ENCODE measurements at regions not wholly inside any gene's neighbourhood (a gene's known extent, or its start where the extent isn't known, plus 50 kb on each side); places are given as distances from the start of the nearest gene placed in this dataset.

GRCh38 chrX:9196961-9197640, 163.2 kb upstream of the FAM9B start:
- WGBS (ENCODE audit: insufficient coverage, low coverage, low lambda C conversion rate, missing lambda C conversion rate) = 59% methylated on average over 6 of the region's 6 CpGs
- intact Hi-C loops (cut with DNase I) = no loop called here
- Histone ChIP-seq H3K4me3 (no peak overlapping the region), H3K4me1 (no peaks in the 10 kb centered on the region), H3K27ac (no peak overlapping the region), H3K36me3 (no peaks in the 10 kb centered on the region), H3K27me3 (no peaks in the 10 kb centered on the region), H3K9me3 (no peaks in the 10 kb centered on the region)
- DNase-seq (no peak), ATAC-seq (no peak)
- TF ChIP-seq CTCF (IDR thresholded peaks at IDR 0.05) = no peak
- no peak for TF ChIP-seq POLR2A (IDR thresholded peaks at IDR 0.05)

- no peak overlapping the region for H3K4me3 ChIP-seq
- TF ChIP-seq POLR2A (IDR thresholded peaks at IDR 0.05) (no peak), CTCF (IDR thresholded peaks at IDR 0.05) (no peak)
- no peaks in the 10 kb centered on the region for H3K36me3 ChIP-seq
- WGBS (ENCODE audit: insufficient coverage, low coverage, low lambda C conversion rate, missing lambda C conversion rate) = 43% methylated on average over 4 of the region's 4 CpGs
- DNase-seq = no peak
- no peaks in the 10 kb centered on the region for H3K27me3 ChIP-seq
- intact Hi-C loops (cut with DNase I) = no loop called here
- no peaks in the 10 kb centered on the region for H3K4me1 ChIP-seq
- H3K9me3 ChIP-seq = no peaks in the 10 kb centered on the region
- no peak overlapping the region for H3K27ac ChIP-seq
- ATAC-seq = peak in 1 of 4 donors; percentile 37
These were observed 170.6 kb upstream of the FAM9B start for GRCh38 chrX:9204560-9204959.

- no peak for ATAC-seq
- 41% methylated on average over 4 of the region's 8 CpGs for WGBS (ENCODE audit: insufficient coverage, low coverage, low lambda C conversion rate, missing lambda C conversion rate)
- H3K27ac ChIP-seq = no peak overlapping the region
- H3K9me3 ChIP-seq = no peaks in the 10 kb centered on the region
- no peaks in the 10 kb centered on the region for H3K27me3 ChIP-seq
- no peaks in the 10 kb centered on the region for H3K36me3 ChIP-seq
- H3K4me1 ChIP-seq = no peaks in the 10 kb centered on the region
- H3K4me3 ChIP-seq = no peak overlapping the region
- DNase-seq = no peak
- intact Hi-C loops (cut with DNase I) = no loop called here
- TF ChIP-seq POLR2A (IDR thresholded peaks at IDR 0.05) = no peak
- TF ChIP-seq CTCF (IDR thresholded peaks at IDR 0.05) = no peak
These were observed 171.8 kb upstream of the FAM9B start for GRCh38 chrX:9205599-9206223.

- Histone ChIP-seq H3K9me3 (no peaks in the 10 kb centered on the region), H3K27me3 (no peaks in the 10 kb centered on the region), H3K36me3 (no peaks in the 10 kb centered on the region), H3K4me3 (no peak overlapping the region), H3K4me1 (no peaks in the 10 kb centered on the region), H3K27ac (no peak overlapping the region)
- intact Hi-C loops (cut with DNase I) = no loop called here
- ATAC-seq = peak; percentile 31 to 88 (median 67)
- TF ChIP-seq POLR2A (IDR thresholded peaks at IDR 0.05) = no peak
- TF ChIP-seq CTCF (IDR thresholded peaks at IDR 0.05) = no peak
- WGBS (ENCODE audit: insufficient coverage, low coverage, low lambda C conversion rate, missing lambda C conversion rate) = 4% methylated on average over 12 of the region's 12 CpGs
- DNase-seq = peak in 2 of 3 donors; percentile 37 to 59
These were observed 173.2 kb upstream of the FAM9B start for GRCh38 chrX:9207142-9207541.

Data from right lobe of liver (tissue), 6 donors.